GM23338 (cell line): ENCODE measurements at regions not wholly inside any gene's neighbourhood (a gene's known extent, or its start where the extent isn't known, plus 50 kb on each side); places are given as distances from the start of the nearest gene placed in this dataset.

Experiments
- ATAC-seq: fragments of 200-7000 bp; cut with Tn5 transposase; 3 replicates; pipeline ENCODE4 v1.9.1; 2020
- DNase-seq: peaks from one replicate; pipeline ENCODE4 v3.0.0-alpha.2; 2015; ENCODE audit warnings: low spot score
- H2AFZ ChIP-seq: fragments of 200-600 bp; sonication (generic); 2 replicates; pipeline ENCODE4 v1.8.0; 2016; ENCODE audit warnings: antibody characterized with exemption, mild to moderate bottlenecking, moderate library complexity
- H3F3A ChIP-seq: fragments of 200-600 bp; sonication (generic); replicated peaks from 2 replicates; pipeline ENCODE4 v1.8.0; 2017; ENCODE audit warnings: antibody characterized with exemption, mixed run types, low read depth
- H3K27ac ChIP-seq: fragments of 200-600 bp; sonication (generic); 2 replicates; pipeline ENCODE4 v1.6.1; 2016; ENCODE audit warnings: low read depth
- H3K27me3 ChIP-seq: fragments of 200-600 bp; sonication (generic); 2 replicates; pipeline ENCODE4 v1.8.0; 2016; ENCODE audit warnings: mild to moderate bottlenecking, mixed run types, moderate library complexity; ENCODE audit not compliant: insufficient read depth
- H3K36me3 ChIP-seq: fragments of 200-600 bp; sonication (generic); 2 replicates; pipeline ENCODE4 v1.8.0; 2016; ENCODE audit warnings: mild to moderate bottlenecking; ENCODE audit not compliant: insufficient read depth
- H3K4me1 ChIP-seq: fragments of 200-600 bp; sonication (generic); 2 replicates; pipeline ENCODE4 v1.8.0; 2016; ENCODE audit warnings: mild to moderate bottlenecking, moderate library complexity; ENCODE audit not compliant: insufficient read depth
- H3K4me2 ChIP-seq: fragments of 200-600 bp; sonication (generic); 2 replicates; pipeline ENCODE4 v1.7.1; 2017; ENCODE audit warnings: mixed run types
- H3K4me3 ChIP-seq: fragments of 200-600 bp; sonication (generic); 2 replicates; pipeline ENCODE4 v1.6.1; 2016; ENCODE audit warnings: mixed run types
- H3K79me2 ChIP-seq: fragments of 200-600 bp; sonication (generic); replicated peaks from 2 replicates; pipeline ENCODE4 v1.8.0; 2017; ENCODE audit warnings: mild to moderate bottlenecking; ENCODE audit not compliant: insufficient read depth
- H3K9me2 ChIP-seq: fragments of 200-600 bp; sonication (generic); 2 replicates; pipeline ENCODE4 v1.8.0; 2017; ENCODE audit not compliant: insufficient read depth
- H4K20me1 ChIP-seq: fragments of 200-600 bp; sonication (generic); replicated peaks from 2 replicates; pipeline ENCODE4 v1.8.0; 2017; ENCODE audit warnings: mild to moderate bottlenecking; ENCODE audit not compliant: insufficient read depth
- H3K27ac Mint-ChIP-seq: 2 replicates; pipeline ENCODE4 v1.8.0; 2020; ENCODE audit warnings: inconsistent platforms, mild to moderate bottlenecking, moderate library complexity, mixed read lengths
- H3K27me3 Mint-ChIP-seq: 3 replicates; pipeline ENCODE4 v1.8.0; 2022; ENCODE audit warnings: low read depth, mild to moderate bottlenecking, moderate library complexity, mixed read lengths, inconsistent platforms; ENCODE audit not compliant: insufficient read depth, poor library complexity
- H3K36me3 Mint-ChIP-seq: 3 replicates; pipeline ENCODE4 v1.8.0; 2021; ENCODE audit warnings: low read depth, mild to moderate bottlenecking, inconsistent platforms, moderate library complexity, mixed read lengths
- H3K4me1 Mint-ChIP-seq: 3 replicates; pipeline ENCODE4 v1.8.0; 2020; ENCODE audit warnings: mild to moderate bottlenecking, inconsistent platforms, mixed read lengths
- H3K4me3 Mint-ChIP-seq: 3 replicates; pipeline ENCODE4 v1.8.0; 2021; ENCODE audit warnings: moderate library complexity, mild to moderate bottlenecking, inconsistent platforms, mixed read lengths
- H3K9me3 Mint-ChIP-seq: 3 replicates; pipeline ENCODE4 v1.8.0; 2020; ENCODE audit warnings: moderate library complexity, mild to moderate bottlenecking, inconsistent platforms, mixed read lengths
- CREB1 ChIP-seq: fragments of 250-450 bp; sonication (Bioruptor Pico); IDR thresholded peaks from 2 replicates; pipeline ENCODE4 v1.5.0; 2020; ENCODE audit warnings: low read depth, mild to moderate bottlenecking, moderate library complexity
- CTCF ChIP-seq, 2 experiments: fragments of 200-600 bp in 1 of 2; sonication (generic) in 1 of 2; conservative IDR thresholded peaks; 2 replicates each; pipeline versions ENCODE4 v1.5.1 to v1.6.1; 2016 to 2017; ENCODE audit warnings: antibody characterized with exemption in 2 of 2, low read depth in 2 of 2, mild to moderate bottlenecking in 2 of 2, moderate library complexity in 1 of 2
- ETS1 ChIP-seq: IDR thresholded peaks from 2 replicates; pipeline ENCODE4 v1.6.1; 2016; ENCODE audit warnings: antibody characterized with exemption
- EZH2 ChIP-seq: fragments of 200-600 bp; sonication (generic); IDR thresholded peaks from one replicate; pipeline ENCODE4 v1.8.0; 2017; ENCODE audit warnings: antibody characterized with exemption, mild to moderate bottlenecking, low read depth; ENCODE audit not compliant: unreplicated experiment
- EZH2phosphoT487 ChIP-seq: fragments of 200-600 bp; sonication (generic); IDR thresholded peaks from one replicate; pipeline ENCODE4 v1.8.1; 2018; ENCODE audit warnings: antibody characterized with exemption; ENCODE audit not compliant: unreplicated experiment
- JUNB ChIP-seq: IDR thresholded peaks from one replicate; pipeline ENCODE4 v1.6.1; 2016; ENCODE audit warnings: antibody characterized with exemption; ENCODE audit not compliant: unreplicated experiment
- NANOG ChIP-seq: IDR thresholded peaks from 2 replicates; pipeline ENCODE4 v1.6.1; 2016; ENCODE audit warnings: antibody characterized with exemption, borderline replicate concordance
- POLR2AphosphoS5 ChIP-seq: IDR thresholded peaks from 2 replicates; pipeline ENCODE4 v1.6.1; 2016; ENCODE audit warnings: antibody characterized with exemption, low read depth
- REST ChIP-seq: IDR thresholded peaks from one replicate; pipeline ENCODE4 v1.6.1; 2018; ENCODE audit warnings: antibody characterized with exemption; ENCODE audit not compliant: unreplicated experiment
- STAT1 ChIP-seq: IDR thresholded peaks from one replicate; pipeline ENCODE4 v1.6.1; 2016; ENCODE audit warnings: antibody characterized with exemption; ENCODE audit not compliant: unreplicated experiment
- ZNF114 ChIP-seq: fragments of 250-450 bp; sonication (Bioruptor Pico); IDR thresholded peaks from 2 replicates; pipeline ENCODE4 v1.5.0; 2020; ENCODE audit warnings: mild to moderate bottlenecking, moderate library complexity
- ZNF331 ChIP-seq: fragments of 250-450 bp; sonication (Bioruptor Pico); IDR thresholded peaks from 2 replicates; pipeline ENCODE4 v1.5.0; 2020; ENCODE audit warnings: low read depth, mild to moderate bottlenecking, moderate library complexity
- ZNF462 ChIP-seq: fragments of 250-450 bp; sonication (Bioruptor Pico); IDR thresholded peaks from 2 replicates; pipeline ENCODE4 v1.5.0; 2020; ENCODE audit warnings: mild to moderate bottlenecking, moderate library complexity

GRCh38 chrX:46278572-46278971 lies 266.6 kb downstream of the ZNF674 start:
- H2AFZ ChIP-seq = no peak overlapping the region
- H3K4me2 ChIP-seq = peak overlapping the region; percentile 69; the same call in 1 of the 2 replicates
- H3K4me1 ChIP-seq = peaks cover 11% of the 10 kb centered on the region

More at GRCh38 chrX:46278572-46278971, 266.6 kb downstream of the ZNF674 start:
- H3K9me2 ChIP-seq = no peaks in the 10 kb centered on the region
- no peaks in the 10 kb centered on the region for H3K27me3 ChIP-seq
- H4K20me1 ChIP-seq = no peaks in the 10 kb centered on the region
- Mint-ChIP-seq H3K36me3 (peaks cover 6% of the 10 kb centered on the region; the same call in 2 of the 3 replicates), H3K27me3 (no peaks in the 10 kb centered on the region), H3K4me3 (no peak overlapping the region), H3K9me3 (peaks cover 11% of the 10 kb centered on the region), H3K27ac (no peak overlapping the region), H3K4me1 (peaks cover 14% of the 10 kb centered on the region; the same call in 2 of the 3 replicates)
- no peak for ATAC-seq
- peak overlapping the region; percentile 88; the same call in 1 of the 2 replicates for H3K27ac ChIP-seq
- no peaks in the 10 kb centered on the region for H3F3A ChIP-seq
- no peaks in the 10 kb centered on the region for H3K79me2 ChIP-seq
- no peak overlapping the region for H3K4me3 ChIP-seq
- no peaks in the 10 kb centered on the region for H3K36me3 ChIP-seq
- no peak for DNase-seq
- TF ChIP-seq JUNB (no peak), EZH2phosphoT487 (no peak), REST (no peak), ZNF331 (CRISPR knock-in tag) (no peak), ZNF462 (CRISPR knock-in tag) (no peak), CREB1 (no peak), CTCF (conservative IDR thresholded peaks at IDR 0.05; ENCODE audit: low read depth in 2 of 2) (no peak), EZH2 (no peak), STAT1 (no peak), ETS1 (no peak), POLR2AphosphoS5 (no peak), NANOG (no peak), ZNF114 (CRISPR knock-in tag) (no peak)
